ENCODE measurements at regions not wholly inside any gene's neighbourhood (a gene's known extent, or its start where the extent isn't known, plus 50 kb on each side); places are given as distances from the start of the nearest gene placed in this dataset.

DNA sequence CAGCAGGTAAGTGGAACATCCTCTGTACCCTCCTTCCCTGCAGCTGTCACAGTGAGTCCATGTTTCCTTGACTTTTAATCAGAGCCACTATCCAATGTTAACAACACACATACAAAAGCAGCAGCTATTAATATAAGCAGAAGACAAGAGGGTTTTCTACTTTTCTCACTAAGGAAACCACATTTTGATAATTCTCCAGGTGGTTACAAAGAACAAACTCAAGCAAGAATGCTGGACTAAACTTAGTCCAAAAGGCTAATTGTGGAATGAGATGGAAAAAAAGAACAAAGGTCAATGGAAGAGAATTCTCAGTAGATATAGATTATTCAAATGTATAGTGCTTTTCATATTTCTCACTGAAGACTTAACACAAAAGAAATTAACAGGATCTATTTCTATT lies 176.9 kb upstream of the SLC39A10 start:
- TF ChIP-seq, protein P1, sequence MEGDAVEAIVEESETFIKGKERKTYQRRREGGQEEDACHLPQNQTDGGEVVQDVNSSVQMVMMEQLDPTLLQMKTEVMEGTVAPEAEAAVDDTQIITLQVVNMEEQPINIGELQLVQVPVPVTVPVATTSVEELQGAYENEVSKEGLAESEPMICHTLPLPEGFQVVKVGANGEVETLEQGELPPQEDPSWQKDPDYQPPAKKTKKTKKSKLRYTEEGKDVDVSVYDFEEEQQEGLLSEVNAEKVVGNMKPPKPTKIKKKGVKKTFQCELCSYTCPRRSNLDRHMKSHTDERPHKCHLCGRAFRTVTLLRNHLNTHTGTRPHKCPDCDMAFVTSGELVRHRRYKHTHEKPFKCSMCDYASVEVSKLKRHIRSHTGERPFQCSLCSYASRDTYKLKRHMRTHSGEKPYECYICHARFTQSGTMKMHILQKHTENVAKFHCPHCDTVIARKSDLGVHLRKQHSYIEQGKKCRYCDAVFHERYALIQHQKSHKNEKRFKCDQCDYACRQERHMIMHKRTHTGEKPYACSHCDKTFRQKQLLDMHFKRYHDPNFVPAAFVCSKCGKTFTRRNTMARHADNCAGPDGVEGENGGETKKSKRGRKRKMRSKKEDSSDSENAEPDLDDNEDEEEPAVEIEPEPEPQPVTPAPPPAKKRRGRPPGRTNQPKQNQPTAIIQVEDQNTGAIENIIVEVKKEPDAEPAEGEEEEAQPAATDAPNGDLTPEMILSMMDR (IDR thresholded peaks at IDR 0.05), result no peak
- TF ChIP-seq POLR2A (IDR thresholded peaks at IDR 0.05), result no peak
- TF ChIP-seq POLR2AphosphoS5 (IDR thresholded peaks at IDR 0.05), result no peak
- TF ChIP-seq EP300 (IDR thresholded peaks at IDR 0.05), result no peak

Data from stomach (tissue), 4 donors.